ENCODE measurements at regions not wholly inside any gene's neighbourhood (a gene's known extent, or its start where the extent isn't known, plus 50 kb on each side); places are given as distances from the start of the nearest gene placed in this dataset.

GRCh38 chr11:129291546-129291945 is 84.1 kb upstream of the BARX2 start:
- no peak for DNase-seq

- DNase-seq: no peak
Measured at GRCh38 chr11:129290966-129291365, 84.7 kb upstream of the BARX2 start.

GRCh38 chr11:129289350-129290040 is 86.2 kb upstream of the BARX2 start:
- no peak for DNase-seq

GRCh38 chr11:129287920-129288319 is 87.7 kb upstream of the BARX2 start:
- DNase-seq: no peak

- peak; percentile 55 for DNase-seq
Measured at GRCh38 chr11:129286813-129287212, 88.8 kb upstream of the BARX2 start.

- DNase-seq: no peak
Measured at GRCh38 chr11:129285402-129285786, 90.3 kb upstream of the BARX2 start.

GRCh38 chr11:129283141-129283540 is 91.0 kb upstream of the ARHGAP32 start:
- no peak for DNase-seq

- no peak for DNase-seq
Measured at GRCh38 chr11:129282634-129283033, 90.5 kb upstream of the ARHGAP32 start.

GRCh38 chr11:129281471-129282415 is 89.6 kb upstream of the ARHGAP32 start:
- DNase-seq: no peak

GRCh38 chr11:129280027-129280811 is 88.1 kb upstream of the ARHGAP32 start:
- no peak for DNase-seq

GRCh38 chr11:129279326-129280026 is 87.4 kb upstream of the ARHGAP32 start:
- DNase-seq: peak; percentile 26

GRCh38 chr11:129278586-129279319 is 86.6 kb upstream of the ARHGAP32 start:
- DNase-seq: no peak

GRCh38 chr11:129277198-129277843 is 85.2 kb upstream of the ARHGAP32 start:
- no peak for DNase-seq

- no peak for DNase-seq
Measured at GRCh38 chr11:129275828-129276227, 83.7 kb upstream of the ARHGAP32 start.

- no peak for DNase-seq
Measured at GRCh38 chr11:129273944-129274711, 82.0 kb upstream of the ARHGAP32 start.

- DNase-seq: no peak
Measured at GRCh38 chr11:129273322-129273721, 81.2 kb upstream of the ARHGAP32 start.

- no peak for DNase-seq
Measured at GRCh38 chr11:129271030-129271429, 78.9 kb upstream of the ARHGAP32 start.

- no peak for DNase-seq
Measured at GRCh38 chr11:129270446-129270845, 78.3 kb upstream of the ARHGAP32 start.

GRCh38 chr11:129268371-129268770 is 76.2 kb upstream of the ARHGAP32 start:
- no peak for DNase-seq

GRCh38 chr11:129267716-129268115 is 75.6 kb upstream of the ARHGAP32 start:
- DNase-seq: no peak

- no peak for DNase-seq
Measured at GRCh38 chr11:129266536-129266935, 74.4 kb upstream of the ARHGAP32 start.

Data from NCI-H2081 treated with DMSO at 0.1 percent for 48 hours (cell line).